ENCODE measurements at regions not wholly inside any gene's neighbourhood (a gene's known extent, or its start where the extent isn't known, plus 50 kb on each side); places are given as distances from the start of the nearest gene placed in this dataset.

DNA sequence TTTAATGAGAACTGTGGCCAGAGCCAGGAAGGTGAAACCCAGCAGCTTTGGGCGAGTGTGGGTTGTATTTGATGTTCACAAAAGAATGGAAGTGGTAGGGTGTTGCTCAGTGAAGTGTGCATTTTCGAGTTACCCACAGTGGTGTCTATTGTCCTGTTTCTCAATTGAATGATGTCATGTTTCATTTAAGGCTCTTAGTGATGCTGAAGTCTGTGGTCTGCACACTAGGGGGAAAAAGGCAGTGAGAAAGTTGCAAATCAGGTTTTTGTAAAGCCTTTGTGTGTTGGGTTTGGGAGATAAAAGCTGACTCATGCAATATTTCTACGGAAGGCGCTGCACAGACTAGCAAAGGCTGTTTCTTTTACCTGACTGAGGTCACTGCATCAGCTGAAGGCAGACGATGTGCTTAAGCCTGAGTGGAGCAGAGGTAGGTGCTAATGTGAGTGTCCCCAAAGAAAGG lies 121.1 kb downstream of the PLEKHG1 start:
- Histone ChIP-seq H3K27me3 (ENCODE audit: insufficient read depth, insufficient read length) (no peaks in the 10 kb centered on the region), H3K4me3 (ENCODE audit: insufficient read length, low read depth) (peak overlapping the region; percentile 19), H3K9ac (ENCODE audit: insufficient read length, low read depth) (peak overlapping the region; percentile 44), H3K4me1 (ENCODE audit: insufficient read depth, insufficient read length) (no peaks in the 10 kb centered on the region), H3K36me3 (ENCODE audit: insufficient read depth, insufficient read length, low read length) (no peaks in the 10 kb centered on the region), H3K9me3 (ENCODE audit: insufficient read depth, low read length) (no peaks in the 10 kb centered on the region)
- no peak for TF ChIP-seq YY1 (IDR thresholded peaks at IDR 0.05; ENCODE audit: insufficient read depth, insufficient read length)
- TF ChIP-seq ZNF274 (IDR thresholded peaks at IDR 0.05; ENCODE audit: low read depth, low read length): no peak
- no peak for TF ChIP-seq SUZ12 (IDR thresholded peaks at IDR 0.05; ENCODE audit: extremely low read depth, insufficient read depth, insufficient read length)
- no peak for DNase-seq (ENCODE audit: low read depth, low spot score)

DNA sequence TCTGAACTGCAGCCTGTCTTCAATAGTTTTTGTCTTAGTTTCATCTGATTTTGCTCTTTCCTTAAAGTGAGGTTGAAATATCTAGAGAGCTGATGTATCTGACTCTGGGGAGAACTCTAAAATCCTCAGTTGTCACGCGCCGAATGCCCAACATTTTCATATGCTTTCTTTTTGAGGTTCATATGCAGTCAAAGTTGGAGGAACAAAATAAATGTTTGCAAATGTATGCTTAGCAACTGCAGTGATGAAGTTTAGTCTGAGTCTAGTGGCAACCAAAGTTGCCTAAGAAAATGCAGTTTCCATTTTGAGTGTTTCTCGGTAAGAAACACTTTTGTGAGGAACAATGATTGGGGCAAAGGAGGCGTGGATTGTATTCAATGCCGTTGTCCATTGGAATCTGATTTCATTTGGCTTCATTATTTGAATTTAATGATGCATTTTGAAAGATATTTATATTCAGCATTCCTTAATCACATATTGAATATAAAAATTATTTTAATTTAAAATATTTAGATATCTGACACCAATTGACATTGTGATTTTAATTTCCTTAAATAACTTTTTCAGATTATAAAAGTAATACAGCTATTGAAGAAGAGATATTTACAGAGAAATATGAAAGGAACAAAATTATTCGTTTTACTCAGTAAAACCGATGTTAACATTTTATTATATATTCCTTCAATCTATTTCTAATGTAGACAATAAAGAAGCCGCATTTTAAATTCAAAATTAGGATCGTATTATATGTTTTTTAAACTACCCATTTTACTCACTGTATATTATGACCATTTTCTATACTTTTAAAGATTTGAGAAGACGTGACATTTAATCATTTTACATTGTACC lies 122.0 kb downstream of the PLEKHG1 start:
- no peak for DNase-seq (ENCODE audit: low read depth, low spot score)
- peak overlapping the region; percentile 44 for H3K9ac ChIP-seq (ENCODE audit: insufficient read length, low read depth)
- H3K36me3 ChIP-seq (ENCODE audit: insufficient read depth, insufficient read length, low read length): no peaks in the 10 kb centered on the region
- H3K9me3 ChIP-seq (ENCODE audit: insufficient read depth, low read length): no peaks in the 10 kb centered on the region
- no peaks in the 10 kb centered on the region for H3K27me3 ChIP-seq (ENCODE audit: insufficient read depth, insufficient read length)
- peak overlapping the region; percentile 19 for H3K4me3 ChIP-seq (ENCODE audit: insufficient read length, low read depth)
- H3K4me1 ChIP-seq (ENCODE audit: insufficient read depth, insufficient read length): no peaks in the 10 kb centered on the region
- no peak for TF ChIP-seq ZNF274 (IDR thresholded peaks at IDR 0.05; ENCODE audit: low read depth, low read length)

DNA sequence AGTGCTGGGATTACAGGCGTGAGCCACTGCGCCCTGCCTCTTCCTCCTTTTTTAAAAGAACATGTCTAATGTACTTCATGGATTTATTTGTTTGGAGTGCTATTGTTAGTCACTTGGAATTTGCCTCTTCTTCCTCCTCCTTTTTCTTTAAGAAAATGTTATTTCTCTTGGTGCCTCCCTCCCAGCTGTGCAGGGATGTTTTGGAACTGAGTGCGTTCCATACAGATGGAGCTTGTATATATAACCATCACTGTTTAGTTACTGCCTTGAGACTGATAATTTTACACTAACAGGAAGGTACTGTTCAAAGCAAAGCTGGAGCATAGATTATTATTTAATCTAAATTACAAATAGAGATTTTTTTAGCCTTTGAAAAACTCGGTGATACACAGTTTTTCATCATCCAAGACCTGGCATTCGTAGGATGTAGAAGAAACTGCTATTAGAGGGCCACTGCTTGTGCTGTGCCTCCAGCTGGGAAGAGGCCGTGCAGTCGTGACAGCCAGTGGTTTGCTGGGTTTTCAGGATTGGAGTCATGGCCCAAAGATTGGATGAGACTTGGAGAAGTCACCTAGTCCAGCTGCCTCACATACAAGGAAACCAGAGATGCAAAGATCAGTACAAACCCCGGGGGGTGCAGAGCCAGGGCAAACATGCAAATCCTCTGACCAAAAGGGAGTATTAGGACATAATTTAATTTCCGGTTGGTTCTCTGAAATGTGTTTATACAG lies 123.1 kb downstream of the PLEKHG1 start:
- no peaks in the 10 kb centered on the region for H3K9me3 ChIP-seq (ENCODE audit: insufficient read depth, low read length)
- H3K4me3 ChIP-seq (ENCODE audit: insufficient read length, low read depth): no peak overlapping the region
- H3K4me1 ChIP-seq (ENCODE audit: insufficient read depth, insufficient read length): no peaks in the 10 kb centered on the region
- TF ChIP-seq YY1 (IDR thresholded peaks at IDR 0.05; ENCODE audit: insufficient read depth, insufficient read length) (no peak), SUZ12 (IDR thresholded peaks at IDR 0.05; ENCODE audit: extremely low read depth, insufficient read depth, insufficient read length) (no peak), ZNF274 (IDR thresholded peaks at IDR 0.05; ENCODE audit: low read depth, low read length) (no peak)
- no peak overlapping the region for H3K9ac ChIP-seq (ENCODE audit: insufficient read length, low read depth)
- no peaks in the 10 kb centered on the region for H3K36me3 ChIP-seq (ENCODE audit: insufficient read depth, insufficient read length, low read length)
- DNase-seq (ENCODE audit: low read depth, low spot score): no peak
- no peaks in the 10 kb centered on the region for H3K27me3 ChIP-seq (ENCODE audit: insufficient read depth, insufficient read length)

DNA sequence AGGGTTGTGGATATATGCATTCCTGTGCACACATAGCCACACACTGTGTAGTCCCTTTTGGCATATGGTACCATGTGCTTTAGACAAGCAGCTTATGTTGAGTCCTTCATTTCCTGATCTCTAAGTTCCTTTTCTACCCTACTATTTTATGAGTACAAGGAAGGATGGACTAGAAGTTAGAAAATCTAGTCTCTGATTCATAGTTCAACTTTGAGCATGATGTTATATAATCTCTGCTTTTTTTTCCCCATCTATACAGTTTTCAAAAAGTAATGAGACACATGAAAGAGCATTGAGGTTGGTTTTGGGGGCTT lies 123.6 kb downstream of the PLEKHG1 start:
- no peak overlapping the region for H3K4me3 ChIP-seq (ENCODE audit: insufficient read length, low read depth)
- no peak overlapping the region for H3K9ac ChIP-seq (ENCODE audit: insufficient read length, low read depth)
- H3K27me3 ChIP-seq (ENCODE audit: insufficient read depth, insufficient read length): no peaks in the 10 kb centered on the region
- DNase-seq (ENCODE audit: low read depth, low spot score): no peak
- TF ChIP-seq YY1 (IDR thresholded peaks at IDR 0.05; ENCODE audit: insufficient read depth, insufficient read length) (no peak), SUZ12 (IDR thresholded peaks at IDR 0.05; ENCODE audit: extremely low read depth, insufficient read depth, insufficient read length) (no peak), ZNF274 (IDR thresholded peaks at IDR 0.05; ENCODE audit: low read depth, low read length) (no peak)
- H3K4me1 ChIP-seq (ENCODE audit: insufficient read depth, insufficient read length): no peaks in the 10 kb centered on the region
- H3K9me3 ChIP-seq (ENCODE audit: insufficient read depth, low read length): no peaks in the 10 kb centered on the region
- no peaks in the 10 kb centered on the region for H3K36me3 ChIP-seq (ENCODE audit: insufficient read depth, insufficient read length, low read length)

- DNase-seq (ENCODE audit: low read depth, low spot score): no peak
- no peak for TF ChIP-seq SUZ12 (IDR thresholded peaks at IDR 0.05; ENCODE audit: extremely low read depth, insufficient read depth, insufficient read length)
- no peak for TF ChIP-seq ZNF274 (IDR thresholded peaks at IDR 0.05; ENCODE audit: low read depth, low read length)
- no peak for TF ChIP-seq YY1 (IDR thresholded peaks at IDR 0.05; ENCODE audit: insufficient read depth, insufficient read length)
- H3K9me3 ChIP-seq (ENCODE audit: insufficient read depth, low read length): no peaks in the 10 kb centered on the region
- no peaks in the 10 kb centered on the region for H3K27me3 ChIP-seq (ENCODE audit: insufficient read depth, insufficient read length)
- H3K9ac ChIP-seq (ENCODE audit: insufficient read length, low read depth): no peak overlapping the region
- H3K36me3 ChIP-seq (ENCODE audit: insufficient read depth, insufficient read length, low read length): no peaks in the 10 kb centered on the region
- H3K4me3 ChIP-seq (ENCODE audit: insufficient read length, low read depth): no peak overlapping the region
- H3K4me1 ChIP-seq (ENCODE audit: insufficient read depth, insufficient read length): no peaks in the 10 kb centered on the region
Measured at GRCh38 chr6:150723857-150724256, 124.2 kb downstream of the PLEKHG1 start.

- no peaks in the 10 kb centered on the region for H3K27me3 ChIP-seq (ENCODE audit: insufficient read depth, insufficient read length)
- no peak for DNase-seq (ENCODE audit: low read depth, low spot score)
- TF ChIP-seq ZNF274 (IDR thresholded peaks at IDR 0.05; ENCODE audit: low read depth, low read length) (no peak), SUZ12 (IDR thresholded peaks at IDR 0.05; ENCODE audit: extremely low read depth, insufficient read depth, insufficient read length) (no peak), YY1 (IDR thresholded peaks at IDR 0.05; ENCODE audit: insufficient read depth, insufficient read length) (no peak)
- no peaks in the 10 kb centered on the region for H3K36me3 ChIP-seq (ENCODE audit: insufficient read depth, insufficient read length, low read length)
- H3K4me3 ChIP-seq (ENCODE audit: insufficient read length, low read depth): no peak overlapping the region
- no peaks in the 10 kb centered on the region for H3K4me1 ChIP-seq (ENCODE audit: insufficient read depth, insufficient read length)
- H3K9me3 ChIP-seq (ENCODE audit: insufficient read depth, low read length): no peaks in the 10 kb centered on the region
- H3K9ac ChIP-seq (ENCODE audit: insufficient read length, low read depth): no peak overlapping the region
Measured at GRCh38 chr6:150725795-150726194, 126.1 kb downstream of the PLEKHG1 start.

DNA sequence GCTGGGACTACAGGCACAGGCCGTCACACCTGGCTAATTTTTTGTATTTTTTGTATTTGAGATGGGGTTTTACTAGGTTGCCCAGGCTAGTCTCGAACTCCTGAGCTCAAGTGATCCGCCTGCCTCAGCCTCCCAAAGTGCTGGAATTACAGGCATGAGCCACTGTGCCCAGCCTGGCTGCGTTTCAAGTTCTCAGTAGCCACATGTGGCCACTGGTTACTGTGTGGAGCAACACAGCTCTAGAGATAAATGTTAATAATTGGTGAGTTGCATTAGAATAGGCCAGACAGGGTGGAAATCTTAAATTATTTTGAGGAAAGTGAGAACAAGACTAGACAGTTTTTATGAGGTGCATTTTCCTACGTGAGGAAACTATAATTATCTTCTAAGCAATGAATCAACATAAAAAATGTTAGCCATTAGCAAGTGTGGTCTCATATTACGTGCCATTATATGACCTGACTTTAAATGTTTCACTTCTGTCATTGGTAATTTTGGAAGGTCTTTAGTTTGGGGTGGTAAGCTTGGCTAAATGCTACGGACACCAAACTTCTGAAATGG lies 129.6 kb downstream of the PLEKHG1 start:
- Histone ChIP-seq H3K9ac (ENCODE audit: insufficient read length, low read depth) (no peak overlapping the region), H3K9me3 (ENCODE audit: insufficient read depth, low read length) (no peaks in the 10 kb centered on the region), H3K27me3 (ENCODE audit: insufficient read depth, insufficient read length) (no peaks in the 10 kb centered on the region), H3K4me1 (ENCODE audit: insufficient read depth, insufficient read length) (no peaks in the 10 kb centered on the region), H3K4me3 (ENCODE audit: insufficient read length, low read depth) (no peak overlapping the region), H3K36me3 (ENCODE audit: insufficient read depth, insufficient read length, low read length) (peaks cover 6% of the 10 kb centered on the region)
- TF ChIP-seq SUZ12 (IDR thresholded peaks at IDR 0.05; ENCODE audit: extremely low read depth, insufficient read depth, insufficient read length): no peak
- TF ChIP-seq YY1 (IDR thresholded peaks at IDR 0.05; ENCODE audit: insufficient read depth, insufficient read length): no peak
- no peak for TF ChIP-seq ZNF274 (IDR thresholded peaks at IDR 0.05; ENCODE audit: low read depth, low read length)
- no peak for DNase-seq (ENCODE audit: low read depth, low spot score)
